ENCODE measurements at regions not wholly inside any gene's neighbourhood (a gene's known extent, or its start where the extent isn't known, plus 50 kb on each side); places are given as distances from the start of the nearest gene placed in this dataset.

DNA sequence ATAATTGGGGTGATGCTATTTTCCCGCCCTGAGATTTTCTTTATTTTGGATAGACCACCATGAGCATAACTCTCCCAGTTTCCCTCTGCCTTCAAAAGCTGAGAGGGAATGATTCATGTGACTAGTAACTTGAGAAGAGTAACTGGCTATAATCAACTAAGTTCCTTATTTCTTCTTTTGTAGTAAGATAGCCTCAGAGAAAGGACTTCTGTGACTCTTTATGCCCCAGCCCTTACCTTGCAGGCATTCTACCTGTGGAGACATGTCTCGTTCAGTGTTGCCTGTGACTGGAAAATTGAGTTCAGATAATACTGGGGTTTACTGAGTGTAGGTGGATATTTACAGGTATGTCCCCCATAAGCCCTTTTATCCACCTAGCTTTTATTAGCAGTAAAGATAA, 715.4 kb upstream of the HS3ST1 start:
- FAIRE-seq (no peak), ATAC-seq (no peak), DNase-seq (ENCODE audit: low read depth in 1 of 2, low spot score in 1 of 2) (no peak)
- Histone ChIP-seq H3K4me2 (no peak overlapping the region), H3K4me3 (no peak overlapping the region), H3K9me3 (no peaks in the 10 kb centered on the region), H3K4me1 (no peaks in the 10 kb centered on the region), H3K27ac (no peak overlapping the region)
- TF ChIP-seq MAFK (IDR thresholded peaks at IDR 0.05; ENCODE audit: partially characterized antibody) (no peak), NPAS2 (CRISPR knock-in tag; IDR thresholded peaks at IDR 0.05; ENCODE audit: borderline replicate concordance) (no peak), PHF8 (IDR thresholded peaks at IDR 0.05; ENCODE audit: borderline replicate concordance, low read depth) (no peak), CTCF (IDR thresholded peaks at IDR 0.05) (no peak), HOXA7 (CRISPR knock-in tag; IDR thresholded peaks at IDR 0.05) (no peak), RARB (CRISPR knock-in tag; IDR thresholded peaks at IDR 0.05) (no peak), CHD4 (IDR thresholded peaks at IDR 0.05; ENCODE audit: borderline replicate concordance) (no peak), ZC3H11A (IDR thresholded peaks at IDR 0.05) (no peak), NR3C1 (IDR thresholded peaks at IDR 0.05) (no peak), ESRRA (IDR thresholded peaks at IDR 0.05; ENCODE audit: borderline replicate concordance, low read length) (no peak)
- ChIA-PET POLR2A (no interaction called here), CTCF (no interaction called here)
- 1% methylated on average over 2 of the region's 2 CpGs for WGBS (ENCODE audit: missing lambda C conversion rate)

DNA sequence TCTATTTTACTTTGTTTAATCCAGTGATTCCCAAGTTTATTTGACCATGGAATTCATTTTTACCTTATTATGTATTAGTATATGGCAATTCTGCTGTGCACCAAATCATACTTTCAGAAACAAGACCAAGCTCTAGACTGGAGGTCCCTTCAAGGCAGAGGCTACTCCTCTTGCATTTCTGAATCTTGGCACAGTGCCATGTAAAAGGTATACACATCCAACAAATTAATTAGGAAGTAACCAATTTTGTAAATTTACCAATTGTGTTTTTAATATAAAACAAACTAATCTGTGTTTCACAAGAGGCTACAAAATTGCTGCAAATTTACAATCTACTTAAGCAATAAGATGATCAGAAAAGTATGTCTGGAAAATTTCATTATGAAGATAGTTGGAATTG, 712.2 kb upstream of the HS3ST1 start:
- Histone ChIP-seq H3K4me3 (no peak overlapping the region), H3K4me1 (no peaks in the 10 kb centered on the region), H3K27ac (no peak overlapping the region), H3K4me2 (no peak overlapping the region), H3K9me3 (no peaks in the 10 kb centered on the region)
- CTCF ChIA-PET = no interaction called here
- no peak for TF ChIP-seq RFX5 (IDR thresholded peaks at IDR 0.05)
- no peak for TF ChIP-seq ZSCAN20 (CRISPR knock-in tag; IDR thresholded peaks at IDR 0.05)
- no peak for TF ChIP-seq CTCF (IDR thresholded peaks at IDR 0.05)
- TF ChIP-seq, protein P1, sequence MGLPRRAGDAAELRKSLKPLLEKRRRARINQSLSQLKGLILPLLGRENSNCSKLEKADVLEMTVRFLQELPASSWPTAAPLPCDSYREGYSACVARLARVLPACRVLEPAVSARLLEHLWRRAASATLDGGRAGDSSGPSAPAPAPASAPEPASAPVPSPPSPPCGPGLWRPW (IDR thresholded peaks at IDR 0.05) = no peak
- TF ChIP-seq FOXS1 (CRISPR knock-in tag; IDR thresholded peaks at IDR 0.05) = no peak
- no peak for TF ChIP-seq CHD4 (IDR thresholded peaks at IDR 0.05; ENCODE audit: borderline replicate concordance)
- TF ChIP-seq FOSB (CRISPR knock-in tag; IDR thresholded peaks at IDR 0.05) = no peak
- TF ChIP-seq REST (IDR thresholded peaks at IDR 0.05) = no peak
- TF ChIP-seq, protein P2, sequence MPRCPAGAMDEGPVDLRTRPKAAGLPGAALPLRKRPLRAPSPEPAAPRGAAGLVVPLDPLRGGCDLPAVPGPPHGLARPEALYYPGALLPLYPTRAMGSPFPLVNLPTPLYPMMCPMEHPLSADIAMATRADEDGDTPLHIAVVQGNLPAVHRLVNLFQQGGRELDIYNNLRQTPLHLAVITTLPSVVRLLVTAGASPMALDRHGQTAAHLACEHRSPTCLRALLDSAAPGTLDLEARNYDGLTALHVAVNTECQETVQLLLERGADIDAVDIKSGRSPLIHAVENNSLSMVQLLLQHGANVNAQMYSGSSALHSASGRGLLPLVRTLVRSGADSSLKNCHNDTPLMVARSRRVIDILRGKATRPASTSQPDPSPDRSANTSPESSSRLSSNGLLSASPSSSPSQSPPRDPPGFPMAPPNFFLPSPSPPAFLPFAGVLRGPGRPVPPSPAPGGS (IDR thresholded peaks at IDR 0.05) = no peak
- no peak for TF ChIP-seq NFE2L2 (conservative IDR thresholded peaks at IDR 0.05; ENCODE audit: low read length)
- no peak for TF ChIP-seq ZNF302 (CRISPR knock-in tag; IDR thresholded peaks at IDR 0.05)
- no peak for TF ChIP-seq SMC3 (IDR thresholded peaks at IDR 0.05)
- TF ChIP-seq PHF8 (IDR thresholded peaks at IDR 0.05; ENCODE audit: borderline replicate concordance, low read depth) = no peak
- TF ChIP-seq TFCP2L1 (CRISPR knock-in tag; IDR thresholded peaks at IDR 0.05) = no peak
- TF ChIP-seq, protein P3, sequence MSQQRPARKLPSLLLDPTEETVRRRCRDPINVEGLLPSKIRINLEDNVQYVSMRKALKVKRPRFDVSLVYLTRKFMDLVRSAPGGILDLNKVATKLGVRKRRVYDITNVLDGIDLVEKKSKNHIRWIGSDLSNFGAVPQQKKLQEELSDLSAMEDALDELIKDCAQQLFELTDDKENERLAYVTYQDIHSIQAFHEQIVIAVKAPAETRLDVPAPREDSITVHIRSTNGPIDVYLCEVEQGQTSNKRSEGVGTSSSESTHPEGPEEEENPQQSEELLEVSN (IDR thresholded peaks at IDR 0.05; ENCODE audit: borderline replicate concordance, low read depth) = no peak
- no peak for TF ChIP-seq HDAC2 (IDR thresholded peaks at IDR 0.05)
- TF ChIP-seq RNF2 (IDR thresholded peaks at IDR 0.05; ENCODE audit: borderline replicate concordance, low read depth) = no peak
- TF ChIP-seq HOXA7 (CRISPR knock-in tag; IDR thresholded peaks at IDR 0.05) = no peak
- TF ChIP-seq CBX8 (IDR thresholded peaks at IDR 0.05) = no peak
- TF ChIP-seq ESRRA (IDR thresholded peaks at IDR 0.05; ENCODE audit: borderline replicate concordance, low read length) = no peak
- DNase-seq (ENCODE audit: low read depth in 1 of 2, low spot score in 1 of 2) (no peak), FAIRE-seq (no peak), ATAC-seq (no peak)
- POLR2A ChIA-PET = no interaction called here
